K562 (cell line): ENCODE measurements at regions not wholly inside any gene's neighbourhood (a gene's known extent, or its start where the extent isn't known, plus 50 kb on each side); places are given as distances from the start of the nearest gene placed in this dataset.

ENCODE experiments used
- ATAC-seq: fragments of 200-7000 bp; cut with Tn5 transposase; 3 replicates; pipeline ENCODE4 v1.9.1; 2020; ENCODE audit warnings: moderate library complexity
- BruUV-seq: library from RNA; stranded (reverse); fragments of 400-500 nt; replicated peaks from 2 replicates; lab custom pipeline; 2021; lab: Mats Ljungman, UMichigan
- CTCF ChIA-PET: fragments of 300-600 bp; formaldehyde crosslinking; extraction: SDS; loops from one replicate; lab custom pipeline; 2021; ENCODE audit warnings: low intra/inter-chr PET ratio; lab: Yijun Ruan, JAX
- POLR2A ChIA-PET: fragments of 300-600, 350-650 bp; sonication (Branson Sonifier 250); formaldehyde crosslinking; extraction: SDS; loops from one replicate; lab custom pipeline; 2021; ENCODE audit warnings: antibody characterized with exemption, inconsistent platforms; lab: Yijun Ruan, JAX
- DNase-seq, 4 experiments: peaks; one replicate each; pipeline versions ENCODE4 v3.0.0 to v3.0.0-alpha.2; 2011 to 2018; ENCODE audit warnings: low spot score in 3 of 4, mixed read lengths in 3 of 4; ENCODE audit errors: extremely low read depth in 1 of 4
- FAIRE-seq: peaks from 2 replicates; lab custom pipeline; 2011; peaks lifted over from hg19 to GRCh38; lab: Jason Lieb, UNC
- H2AFZ ChIP-seq: 2 replicates; pipeline ENCODE4 v1.6.0; 2011; ENCODE audit warnings: low read depth, low read length, control low read depth, inconsistent platforms
- H3K27ac ChIP-seq: fragments of 200-600 bp; 3 replicates; pipeline ENCODE4 v1.8.0; 2011; ENCODE audit warnings: low read depth, mild to moderate bottlenecking, control low read depth, inconsistent platforms, low read length, moderate library complexity, mixed read lengths; ENCODE audit errors: extremely low read depth
- H3K27me3 ChIP-seq, 2 experiments: fragments of 300-600 bp in 1 of 2; 2 replicates in 1 of 2; 3 replicates in 1 of 2; pipeline versions ENCODE4 v1.6.0 to v1.8.0; 2011; ENCODE audit warnings: inconsistent platforms in 2 of 2, low read length in 2 of 2, mild to moderate bottlenecking in 1 of 2, mixed read lengths in 1 of 2, moderate library complexity in 1 of 2; ENCODE audit not compliant: control insufficient read depth in 2 of 2, insufficient read depth in 2 of 2
- H3K36me3 ChIP-seq: fragments of 300-600 bp; 3 replicates; pipeline ENCODE4 v1.8.0; 2011; ENCODE audit warnings: mild to moderate bottlenecking, low read length, inconsistent platforms; ENCODE audit not compliant: control insufficient read depth, insufficient read depth
- H3K4me1 ChIP-seq, 2 experiments: fragments of 200-600 bp in 1 of 2; replicated peaks in 1 of 2; 2 replicates in 1 of 2; 3 replicates in 1 of 2; pipeline versions ENCODE4 v1.5.1 to v1.8.0; 2011; ENCODE audit warnings: inconsistent platforms in 2 of 2, low read length in 2 of 2, mild to moderate bottlenecking in 1 of 2, mixed read lengths in 1 of 2, moderate library complexity in 1 of 2; ENCODE audit not compliant: control insufficient read depth in 2 of 2, insufficient read depth in 2 of 2
- H3K4me2 ChIP-seq: 2 replicates; pipeline ENCODE4 v1.6.1; 2011; ENCODE audit warnings: low read length, control low read depth, inconsistent platforms, mixed read lengths; ENCODE audit not compliant: insufficient read depth
- H3K4me3 ChIP-seq: fragments of 200-600 bp; sonication (generic), shearing (Covaris generic); 2 replicates; pipeline ENCODE4 v1.5.1; 2016; ENCODE audit warnings: control low read depth, inconsistent platforms
- H3K79me2 ChIP-seq: fragments of 200-600 bp; 3 replicates; pipeline ENCODE4 v1.8.0; 2011; ENCODE audit warnings: low read length, inconsistent platforms; ENCODE audit not compliant: control insufficient read depth, insufficient read depth
- H3K9ac ChIP-seq, 2 experiments: 2 replicates each; pipeline versions ENCODE4 v1.6.0 to v1.6.1; 2011; ENCODE audit warnings: low read depth in 2 of 2, low read length in 2 of 2, control low read depth in 1 of 2, inconsistent platforms in 1 of 2, mild to moderate bottlenecking in 1 of 2, mixed read lengths in 1 of 2; ENCODE audit not compliant: insufficient read depth in 1 of 2
- H3K9me1 ChIP-seq: one replicate; pipeline ENCODE4 v1.6.0; 2011; ENCODE audit warnings: inconsistent platforms, mild to moderate bottlenecking, low read length, moderate library complexity; ENCODE audit not compliant: control insufficient read depth, insufficient read depth
- H3K9me3 ChIP-seq: replicated peaks from 2 replicates; pipeline ENCODE4 v1.5.1; 2011; ENCODE audit warnings: low read depth, low read length, inconsistent platforms; ENCODE audit not compliant: control insufficient read depth, insufficient read depth
- H4K20me1 ChIP-seq: replicated peaks from 2 replicates; pipeline ENCODE4 v1.6.1; 2011; ENCODE audit warnings: low read length, inconsistent platforms, mixed read lengths; ENCODE audit not compliant: control insufficient read depth, insufficient read depth
- CBFA2T3 ChIP-seq: fragments of 450-650 bp; IDR thresholded peaks from 2 replicates; pipeline ENCODE4 v1.6.1; 2017
- CHCHD3 ChIP-seq: fragments of 250-450 bp; sonication (Bioruptor Pico); IDR thresholded peaks from 2 replicates; pipeline ENCODE4 v2.1.2; 2022; ENCODE audit warnings: mild to moderate bottlenecking
- ETV5 ChIP-seq: sonication (generic); formaldehyde crosslinking; IDR thresholded peaks from 2 replicates; pipeline ENCODE4 v1.4.0; 2020; ENCODE audit warnings: low read depth, mild to moderate bottlenecking, missing genetic modification reagents
- FOXA1 ChIP-seq: fragments of 450-650 bp; IDR thresholded peaks from 2 replicates; pipeline ENCODE4 v1.6.1; 2016; ENCODE audit warnings: mild to moderate bottlenecking, borderline replicate concordance
- GATAD2A ChIP-seq: fragments of 450-650 bp; IDR thresholded peaks from 2 replicates; pipeline ENCODE4 v1.6.1; 2017
- GTF2F1 ChIP-seq: IDR thresholded peaks from 2 replicates; pipeline ENCODE4 v1.6.1; 2011; ENCODE audit warnings: low read depth, low read length, improper control_type of control experiment
- LCOR ChIP-seq: sonication (generic); formaldehyde crosslinking; IDR thresholded peaks from 2 replicates; pipeline ENCODE4 v1.8.0; 2022; ENCODE audit warnings: mild to moderate bottlenecking, missing genetic modification reagents
- MCM3 ChIP-seq: fragments of 450-650 bp; IDR thresholded peaks from 2 replicates; pipeline ENCODE4 v1.6.1; 2016
- PATZ1 ChIP-seq: fragments of 250-450 bp; sonication (Bioruptor Pico); IDR thresholded peaks from 2 replicates; pipeline ENCODE4 v1.5.0; 2020; ENCODE audit warnings: mild to moderate bottlenecking, borderline replicate concordance
- SPI1 ChIP-seq: IDR thresholded peaks from 2 replicates; pipeline ENCODE4 v1.6.1; 2011; ENCODE audit warnings: low read depth, low read length, control low read depth, borderline replicate concordance
- STAG1 ChIP-seq: sonication (generic); formaldehyde crosslinking; IDR thresholded peaks from 2 replicates; pipeline ENCODE4 v1.5.0; 2020; ENCODE audit warnings: missing genetic modification reagents, borderline replicate concordance
- TAF7 ChIP-seq: fragments of 450-650 bp; IDR thresholded peaks from 2 replicates; pipeline ENCODE4 v1.6.1; 2016; ENCODE audit warnings: missing genetic modification characterization, missing compliant biosample characterization
- XRCC4 ChIP-seq: IDR thresholded peaks from one replicate; pipeline ENCODE4 v1.6.1; 2011; ENCODE audit not compliant: insufficient read depth, insufficient read length; ENCODE audit errors: extremely low read depth
- ZBTB9 ChIP-seq: fragments of 450-650 bp; formaldehyde crosslinking; IDR thresholded peaks from 2 replicates; pipeline ENCODE4 v1.4.0; 2020; ENCODE audit warnings: mild to moderate bottlenecking, moderate library complexity
- ZFP91 ChIP-seq: sonication (generic); formaldehyde crosslinking; IDR thresholded peaks from 2 replicates; pipeline ENCODE4 v1.8.0; 2022; ENCODE audit warnings: mild to moderate bottlenecking, missing genetic modification reagents
- ZHX1 ChIP-seq: fragments of 150-350 bp; conservative IDR thresholded peaks from 2 replicates; pipeline ENCODE4 v1.6.1; 2014; ENCODE audit warnings: low read length
- WGBS: fragments of 100-300 bp; shearing (Covaris generic); methylation state at CpG from one replicate; pipeline ENCODE4 v1.1.6; 2016; ENCODE audit warnings: low coverage, mixed read lengths; ENCODE audit not compliant: insufficient coverage; ENCODE audit errors: missing lambda C conversion rate; 5-methylcytosine and 5-hydroxymethylcytosine counted together
- in situ Hi-C: fragments of 300-500 bp; cut with MboI; formaldehyde crosslinking; loops from 4 replicates; pipeline ENCODE4 v1.15.0; 2018; ENCODE audit warnings: inconsistent platforms, mixed read lengths
- intact Hi-C: fragments of 100-400 bp; cut with micrococcal nuclease; formaldehyde crosslinking; loops from 2 replicates; pipeline ENCODE4 v1.14.2; 2022

- no peak for TF ChIP-seq PATZ1 (CRISPR knock-in tag)
- no peak for TF ChIP-seq CHCHD3
- TF ChIP-seq GATAD2A, result no peak
Measured at GRCh38 chr4:156623376-156623775, 348.2 kb downstream of the PDGFC start (continued).

GRCh38 chr4:156620786-156621185 lies 350.8 kb downstream of the PDGFC start:
- no peaks in the 10 kb centered on the region for H3K36me3 ChIP-seq

More at GRCh38 chr4:156620786-156621185, 350.8 kb downstream of the PDGFC start:
- Histone ChIP-seq H3K9me1 (no peaks in the 10 kb centered on the region), H3K79me2 (no peaks in the 10 kb centered on the region), H3K9me3 (no peaks in the 10 kb centered on the region; the same call in 1 of the 2 replicates), H3K9ac (no peak overlapping the region), H3K4me2 (no peak overlapping the region), H3K4me1 (no peaks in the 10 kb centered on the region), H4K20me1 (no peaks in the 10 kb centered on the region), H3K4me3 (no peak overlapping the region), H3K27me3 (no peaks in the 10 kb centered on the region), H2AFZ (no peak overlapping the region), H3K27ac (no peak overlapping the region)
- no TSS peak for BruUV-seq
- no peak for DNase-seq
- in situ Hi-C loops (no loop called here), intact Hi-C loops (no loop called here)
- ATAC-seq, result no peak
- ChIA-PET CTCF (no interaction called here), POLR2A (no interaction called here)
- no peak for FAIRE-seq
- 0% methylated on average over 1 of the region's 1 CpG for WGBS
- TF ChIP-seq ZHX1 (no peak), SPI1 (no peak), GTF2F1 (no peak), ZFP91 (CRISPR knock-in tag) (no peak), LCOR (no peak), XRCC4 (no peak), STAG1 (no peak), CBFA2T3 (no peak), TAF7 (tag) (no peak), FOXA1 (no peak), ZBTB9 (CRISPR knock-in tag) (no peak), ETV5 (no peak), MCM3 (no peak)
